Gastroesophageal sphincter (tissue), 3 donors: ENCODE measurements at regions not wholly inside any gene's neighbourhood (a gene's known extent, or its start where the extent isn't known, plus 50 kb on each side); places are given as distances from the start of the nearest gene placed in this dataset.

ENCODE experiments used
- POLR2A ChIP-seq, 2 donors: fragments of 450-650 bp; IDR thresholded peaks; one replicate each; pipeline ENCODE4 v1.6.1; 2017; ENCODE audit warnings: antibody characterized with exemption in 2 of 2, mild to moderate bottlenecking in 2 of 2, moderate library complexity in 1 of 2
- POLR2AphosphoS5 ChIP-seq: sonication (generic); formaldehyde crosslinking; IDR thresholded peaks from one replicate; pipeline ENCODE4 v1.6.1; 2017; ENCODE audit warnings: antibody characterized with exemption
- TF ChIP-seq, protein P1 (sequence below), 4 experiments: fragments of 200-600 bp in 2 of 4; fragments of 450-650 bp in 2 of 4; sonication (generic) in 1 of 4; IDR thresholded peaks; one replicate each; pipeline ENCODE4 v1.5.1; 2017 to 2019; ENCODE audit warnings: antibody characterized with exemption in 4 of 4, mild to moderate bottlenecking in 2 of 4, moderate library complexity in 2 of 4

DNA sequence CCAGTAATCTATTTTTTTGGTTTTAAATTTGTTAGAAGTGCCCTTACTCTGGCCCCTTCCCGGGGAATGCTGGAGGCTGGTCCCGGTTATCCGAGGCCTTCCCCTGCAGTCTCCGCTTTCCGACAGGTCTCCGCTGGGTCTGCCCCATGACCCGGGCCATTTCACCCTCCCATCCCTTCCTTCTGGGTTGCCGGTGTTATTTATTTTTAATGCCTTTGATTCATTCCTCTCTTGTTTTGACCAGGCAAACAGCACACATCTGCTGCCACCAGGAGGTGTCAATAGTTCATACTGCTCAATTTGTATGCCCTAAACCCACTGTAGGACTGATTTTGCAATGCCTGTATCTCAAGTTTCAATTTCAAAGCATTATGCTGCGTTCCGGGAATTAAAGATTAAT is 113.2 kb upstream of the IRX5 start:
- TF ChIP-seq POLR2AphosphoS5 (no peak), POLR2A (IDR thresholded peaks at IDR 0.05) (no peak)
- TF ChIP-seq, protein P1, sequence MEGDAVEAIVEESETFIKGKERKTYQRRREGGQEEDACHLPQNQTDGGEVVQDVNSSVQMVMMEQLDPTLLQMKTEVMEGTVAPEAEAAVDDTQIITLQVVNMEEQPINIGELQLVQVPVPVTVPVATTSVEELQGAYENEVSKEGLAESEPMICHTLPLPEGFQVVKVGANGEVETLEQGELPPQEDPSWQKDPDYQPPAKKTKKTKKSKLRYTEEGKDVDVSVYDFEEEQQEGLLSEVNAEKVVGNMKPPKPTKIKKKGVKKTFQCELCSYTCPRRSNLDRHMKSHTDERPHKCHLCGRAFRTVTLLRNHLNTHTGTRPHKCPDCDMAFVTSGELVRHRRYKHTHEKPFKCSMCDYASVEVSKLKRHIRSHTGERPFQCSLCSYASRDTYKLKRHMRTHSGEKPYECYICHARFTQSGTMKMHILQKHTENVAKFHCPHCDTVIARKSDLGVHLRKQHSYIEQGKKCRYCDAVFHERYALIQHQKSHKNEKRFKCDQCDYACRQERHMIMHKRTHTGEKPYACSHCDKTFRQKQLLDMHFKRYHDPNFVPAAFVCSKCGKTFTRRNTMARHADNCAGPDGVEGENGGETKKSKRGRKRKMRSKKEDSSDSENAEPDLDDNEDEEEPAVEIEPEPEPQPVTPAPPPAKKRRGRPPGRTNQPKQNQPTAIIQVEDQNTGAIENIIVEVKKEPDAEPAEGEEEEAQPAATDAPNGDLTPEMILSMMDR (IDR thresholded peaks at IDR 0.05), result no peak
